SJCRH30 (cell line): ENCODE measurements at regions not wholly inside any gene's neighbourhood (a gene's known extent, or its start where the extent isn't known, plus 50 kb on each side); places are given as distances from the start of the nearest gene placed in this dataset.

ENCODE experiments used
- DNase-seq, 2 experiments: peaks; one replicate each; pipeline ENCODE4 v3.0.0-alpha.2; 2015 to 2020
- H3K27ac ChIP-seq: fragments of 250-450 bp; sonication (Bioruptor Pico); 2 replicates; pipeline ENCODE4 v1.5.1; 2020; ENCODE audit warnings: mild to moderate bottlenecking, moderate library complexity
- H3K27me3 ChIP-seq: fragments of 250-450 bp; sonication (Bioruptor Pico); 2 replicates; pipeline ENCODE4 v1.5.1; 2020; ENCODE audit warnings: mild to moderate bottlenecking, moderate library complexity
- H3K36me3 ChIP-seq: fragments of 250-450 bp; sonication (Bioruptor Pico); 2 replicates; pipeline ENCODE4 v1.5.1; 2020; ENCODE audit warnings: mild to moderate bottlenecking, moderate library complexity
- H3K4me1 ChIP-seq: fragments of 250-450 bp; sonication (Bioruptor Pico); 2 replicates; pipeline ENCODE4 v1.5.1; 2020; ENCODE audit warnings: mild to moderate bottlenecking, moderate library complexity
- H3K4me3 ChIP-seq: fragments of 250-450 bp; sonication (Bioruptor Pico); 2 replicates; pipeline ENCODE4 v1.5.1; 2020; ENCODE audit warnings: mild to moderate bottlenecking, moderate library complexity
- H3K9me3 ChIP-seq: fragments of 250-450 bp; sonication (Bioruptor Pico); replicated peaks from 2 replicates; pipeline ENCODE4 v1.5.1; 2020; ENCODE audit warnings: mild to moderate bottlenecking, moderate library complexity

- Histone ChIP-seq H3K4me3 (no peak overlapping the region), H3K27me3 (no peaks in the 10 kb centered on the region), H3K27ac (no peak overlapping the region), H3K9me3 (no peaks in the 10 kb centered on the region), H3K36me3 (no peaks in the 10 kb centered on the region), H3K4me1 (no peaks in the 10 kb centered on the region)
- no peak for DNase-seq
Measured at GRCh38 chrX:2588049-2588448, 87.3 kb upstream of the DHRSX start.

- H3K36me3 ChIP-seq: no peaks in the 10 kb centered on the region
- H3K4me1 ChIP-seq: no peaks in the 10 kb centered on the region
- H3K4me3 ChIP-seq: no peak overlapping the region
- no peak for DNase-seq
- H3K27ac ChIP-seq: no peak overlapping the region
- H3K27me3 ChIP-seq: no peaks in the 10 kb centered on the region
- H3K9me3 ChIP-seq: no peaks in the 10 kb centered on the region
Measured at GRCh38 chrX:2587146-2587545, 86.4 kb upstream of the DHRSX start.

GRCh38 chrX:2585158-2585470, 84.3 kb upstream of the DHRSX start:
- H3K36me3 ChIP-seq: no peaks in the 10 kb centered on the region
- no peak overlapping the region for H3K4me3 ChIP-seq
- no peaks in the 10 kb centered on the region for H3K9me3 ChIP-seq
- H3K4me1 ChIP-seq: no peaks in the 10 kb centered on the region
- H3K27me3 ChIP-seq: no peaks in the 10 kb centered on the region
- no peak overlapping the region for H3K27ac ChIP-seq
- DNase-seq: no peak

GRCh38 chrX:2584251-2585157, 83.7 kb upstream of the DHRSX start:
- H3K4me3 ChIP-seq: no peak overlapping the region
- no peaks in the 10 kb centered on the region for H3K27me3 ChIP-seq
- no peak for DNase-seq
- no peaks in the 10 kb centered on the region for H3K4me1 ChIP-seq
- H3K27ac ChIP-seq: no peak overlapping the region
- no peaks in the 10 kb centered on the region for H3K36me3 ChIP-seq
- no peaks in the 10 kb centered on the region for H3K9me3 ChIP-seq

- DNase-seq: no peak
- H3K27ac ChIP-seq: no peak overlapping the region
- no peaks in the 10 kb centered on the region for H3K27me3 ChIP-seq
- no peaks in the 10 kb centered on the region for H3K9me3 ChIP-seq
- H3K4me1 ChIP-seq: no peaks in the 10 kb centered on the region
- no peak overlapping the region for H3K4me3 ChIP-seq
- H3K36me3 ChIP-seq: no peaks in the 10 kb centered on the region
Measured at GRCh38 chrX:2583194-2584162, 82.7 kb upstream of the DHRSX start.

- no peaks in the 10 kb centered on the region for H3K27me3 ChIP-seq
Measured at GRCh38 chrX:2582667-2583066, 81.9 kb upstream of the DHRSX start.

GRCh38 chrX:2581296-2581695, 80.5 kb upstream of the DHRSX start:
- Histone ChIP-seq H3K36me3 (no peaks in the 10 kb centered on the region), H3K27me3 (no peaks in the 10 kb centered on the region), H3K9me3 (no peaks in the 10 kb centered on the region), H3K4me1 (no peaks in the 10 kb centered on the region), H3K27ac (no peak overlapping the region), H3K4me3 (no peak overlapping the region)
- DNase-seq: no peak

More at GRCh38 chrX:2582667-2583066, 81.9 kb upstream of the DHRSX start:
- H3K27ac ChIP-seq: no peak overlapping the region
- H3K36me3 ChIP-seq: no peaks in the 10 kb centered on the region
- no peak overlapping the region for H3K4me3 ChIP-seq
- H3K4me1 ChIP-seq: no peaks in the 10 kb centered on the region
- no peak for DNase-seq
- H3K9me3 ChIP-seq: no peaks in the 10 kb centered on the region

GRCh38 chrX:2578864-2579263, 78.1 kb upstream of the DHRSX start:
- Histone ChIP-seq H3K9me3 (no peaks in the 10 kb centered on the region), H3K4me3 (no peak overlapping the region), H3K36me3 (no peaks in the 10 kb centered on the region), H3K4me1 (no peaks in the 10 kb centered on the region), H3K27me3 (no peaks in the 10 kb centered on the region), H3K27ac (no peak overlapping the region)
- no peak for DNase-seq

GRCh38 chrX:2577844-2578466, 77.2 kb upstream of the DHRSX start:
- Histone ChIP-seq H3K36me3 (no peaks in the 10 kb centered on the region), H3K27ac (no peak overlapping the region), H3K27me3 (no peaks in the 10 kb centered on the region), H3K4me3 (no peak overlapping the region), H3K4me1 (no peaks in the 10 kb centered on the region), H3K9me3 (no peaks in the 10 kb centered on the region)
- DNase-seq: peak in 1 of 2 experiments; percentile 36

- H3K4me3 ChIP-seq: no peak overlapping the region
- no peaks in the 10 kb centered on the region for H3K36me3 ChIP-seq
- H3K27ac ChIP-seq: no peak overlapping the region
- H3K9me3 ChIP-seq: no peaks in the 10 kb centered on the region
- no peaks in the 10 kb centered on the region for H3K27me3 ChIP-seq
- no peaks in the 10 kb centered on the region for H3K4me1 ChIP-seq
- DNase-seq: no peak
Measured at GRCh38 chrX:2576793-2577192, 76.0 kb upstream of the DHRSX start.

- Histone ChIP-seq H3K9me3 (no peaks in the 10 kb centered on the region), H3K36me3 (no peaks in the 10 kb centered on the region), H3K27ac (no peak overlapping the region), H3K27me3 (no peaks in the 10 kb centered on the region), H3K4me1 (no peaks in the 10 kb centered on the region), H3K4me3 (no peak overlapping the region)
- no peak for DNase-seq
Measured at GRCh38 chrX:2574271-2574670, 73.5 kb upstream of the DHRSX start.

- Histone ChIP-seq H3K36me3 (no peaks in the 10 kb centered on the region), H3K9me3 (no peaks in the 10 kb centered on the region), H3K27ac (no peak overlapping the region), H3K4me3 (no peak overlapping the region), H3K27me3 (no peaks in the 10 kb centered on the region), H3K4me1 (no peaks in the 10 kb centered on the region)
- no peak for DNase-seq
Measured at GRCh38 chrX:2572740-2573139, 72.0 kb upstream of the DHRSX start.

- DNase-seq: no peak
- H3K9me3 ChIP-seq: no peaks in the 10 kb centered on the region
- no peak overlapping the region for H3K4me3 ChIP-seq
- H3K27me3 ChIP-seq: no peaks in the 10 kb centered on the region
- no peaks in the 10 kb centered on the region for H3K4me1 ChIP-seq
- H3K36me3 ChIP-seq: no peaks in the 10 kb centered on the region
- no peak overlapping the region for H3K27ac ChIP-seq
Measured at GRCh38 chrX:2568125-2568524, 67.3 kb upstream of the DHRSX start.

- no peak overlapping the region for H3K27ac ChIP-seq
- H3K36me3 ChIP-seq: no peaks in the 10 kb centered on the region
- DNase-seq: no peak
- no peaks in the 10 kb centered on the region for H3K27me3 ChIP-seq
- H3K9me3 ChIP-seq: no peaks in the 10 kb centered on the region
- H3K4me1 ChIP-seq: no peaks in the 10 kb centered on the region
- H3K4me3 ChIP-seq: no peak overlapping the region
Measured at GRCh38 chrX:2566055-2566454, 65.3 kb upstream of the DHRSX start.

GRCh38 chrX:2561456-2561855, 60.7 kb upstream of the DHRSX start:
- H3K36me3 ChIP-seq: no peaks in the 10 kb centered on the region
- no peak for DNase-seq
- H3K27me3 ChIP-seq: no peaks in the 10 kb centered on the region
- no peaks in the 10 kb centered on the region for H3K4me1 ChIP-seq
- H3K27ac ChIP-seq: no peak overlapping the region
- no peaks in the 10 kb centered on the region for H3K9me3 ChIP-seq
- no peak overlapping the region for H3K4me3 ChIP-seq
